ENCODE measurements at regions not wholly inside any gene's neighbourhood (a gene's known extent, or its start where the extent isn't known, plus 50 kb on each side); places are given as distances from the start of the nearest gene placed in this dataset.

DNA sequence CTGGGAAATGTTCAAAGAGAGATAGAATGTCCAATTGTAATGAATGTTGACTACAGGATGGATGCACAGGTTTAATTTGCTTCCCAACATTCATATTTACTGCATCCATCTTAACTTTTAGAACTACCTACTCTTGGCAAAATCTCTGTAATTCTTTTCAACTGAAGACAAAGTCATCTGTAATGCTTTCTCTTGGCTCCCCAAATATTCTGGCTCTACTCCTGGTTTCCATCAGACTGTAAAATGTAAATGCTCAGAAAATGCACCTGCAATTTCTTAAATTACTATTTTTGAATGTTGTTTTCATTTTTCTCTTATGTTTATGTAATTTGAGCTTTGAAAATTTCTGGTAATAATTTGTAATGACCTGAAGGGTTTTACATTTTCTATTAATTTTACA, 480.8 kb upstream of the IMPG1 start:
- TF ChIP-seq, protein P1, sequence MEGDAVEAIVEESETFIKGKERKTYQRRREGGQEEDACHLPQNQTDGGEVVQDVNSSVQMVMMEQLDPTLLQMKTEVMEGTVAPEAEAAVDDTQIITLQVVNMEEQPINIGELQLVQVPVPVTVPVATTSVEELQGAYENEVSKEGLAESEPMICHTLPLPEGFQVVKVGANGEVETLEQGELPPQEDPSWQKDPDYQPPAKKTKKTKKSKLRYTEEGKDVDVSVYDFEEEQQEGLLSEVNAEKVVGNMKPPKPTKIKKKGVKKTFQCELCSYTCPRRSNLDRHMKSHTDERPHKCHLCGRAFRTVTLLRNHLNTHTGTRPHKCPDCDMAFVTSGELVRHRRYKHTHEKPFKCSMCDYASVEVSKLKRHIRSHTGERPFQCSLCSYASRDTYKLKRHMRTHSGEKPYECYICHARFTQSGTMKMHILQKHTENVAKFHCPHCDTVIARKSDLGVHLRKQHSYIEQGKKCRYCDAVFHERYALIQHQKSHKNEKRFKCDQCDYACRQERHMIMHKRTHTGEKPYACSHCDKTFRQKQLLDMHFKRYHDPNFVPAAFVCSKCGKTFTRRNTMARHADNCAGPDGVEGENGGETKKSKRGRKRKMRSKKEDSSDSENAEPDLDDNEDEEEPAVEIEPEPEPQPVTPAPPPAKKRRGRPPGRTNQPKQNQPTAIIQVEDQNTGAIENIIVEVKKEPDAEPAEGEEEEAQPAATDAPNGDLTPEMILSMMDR (IDR thresholded peaks at IDR 0.05; ENCODE audit: insufficient read depth, low read length), result no peak
- no peak for TF ChIP-seq POLR2AphosphoS5 (IDR thresholded peaks at IDR 0.05; ENCODE audit: low read depth)
- TF ChIP-seq, protein P2, sequence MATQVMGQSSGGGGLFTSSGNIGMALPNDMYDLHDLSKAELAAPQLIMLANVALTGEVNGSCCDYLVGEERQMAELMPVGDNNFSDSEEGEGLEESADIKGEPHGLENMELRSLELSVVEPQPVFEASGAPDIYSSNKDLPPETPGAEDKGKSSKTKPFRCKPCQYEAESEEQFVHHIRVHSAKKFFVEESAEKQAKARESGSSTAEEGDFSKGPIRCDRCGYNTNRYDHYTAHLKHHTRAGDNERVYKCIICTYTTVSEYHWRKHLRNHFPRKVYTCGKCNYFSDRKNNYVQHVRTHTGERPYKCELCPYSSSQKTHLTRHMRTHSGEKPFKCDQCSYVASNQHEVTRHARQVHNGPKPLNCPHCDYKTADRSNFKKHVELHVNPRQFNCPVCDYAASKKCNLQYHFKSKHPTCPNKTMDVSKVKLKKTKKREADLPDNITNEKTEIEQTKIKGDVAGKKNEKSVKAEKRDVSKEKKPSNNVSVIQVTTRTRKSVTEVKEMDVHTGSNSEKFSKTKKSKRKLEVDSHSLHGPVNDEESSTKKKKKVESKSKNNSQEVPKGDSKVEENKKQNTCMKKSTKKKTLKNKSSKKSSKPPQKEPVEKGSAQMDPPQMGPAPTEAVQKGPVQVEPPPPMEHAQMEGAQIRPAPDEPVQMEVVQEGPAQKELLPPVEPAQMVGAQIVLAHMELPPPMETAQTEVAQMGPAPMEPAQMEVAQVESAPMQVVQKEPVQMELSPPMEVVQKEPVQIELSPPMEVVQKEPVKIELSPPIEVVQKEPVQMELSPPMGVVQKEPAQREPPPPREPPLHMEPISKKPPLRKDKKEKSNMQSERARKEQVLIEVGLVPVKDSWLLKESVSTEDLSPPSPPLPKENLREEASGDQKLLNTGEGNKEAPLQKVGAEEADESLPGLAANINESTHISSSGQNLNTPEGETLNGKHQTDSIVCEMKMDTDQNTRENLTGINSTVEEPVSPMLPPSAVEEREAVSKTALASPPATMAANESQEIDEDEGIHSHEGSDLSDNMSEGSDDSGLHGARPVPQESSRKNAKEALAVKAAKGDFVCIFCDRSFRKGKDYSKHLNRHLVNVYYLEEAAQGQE (IDR thresholded peaks at IDR 0.05; ENCODE audit: insufficient replicate concordance, low read depth), result no peak

Data from HL-60 (cell line).